Stimulated activated CD4-positive, alpha-beta T cell treated with anti-CD3 and anti-CD28 coated beads, TNF-alpha, amount 100 ng/mL, for 4 hours (primary cell): ENCODE measurements at regions not wholly inside any gene's neighbourhood (a gene's known extent, or its start where the extent isn't known, plus 50 kb on each side); places are given as distances from the start of the nearest gene placed in this dataset.
"Not testable (repeated sequence)": the region's sequence is repeated elsewhere in the genome, so short reads cannot be mapped to it uniquely, and the experiment has no call there.

Experiments used
- DNase-seq, 3 experiments: peaks; one replicate each; pipeline ENCODE4 v3.0.0-alpha.2; 2020; ENCODE audit warnings: low read depth in 3 of 3

GRCh38 chr12:131541512-131541911 is 169.4 kb upstream of the SFSWAP start:
- DNase-seq = not testable (repeated sequence)

GRCh38 chr12:131542351-131542750 is 168.5 kb upstream of the SFSWAP start:
- no peak for DNase-seq

GRCh38 chr12:131543040-131543439 is 167.8 kb upstream of the SFSWAP start:
- no peak for DNase-seq

GRCh38 chr12:131547555-131547954 is 163.3 kb upstream of the SFSWAP start:
- DNase-seq = no peak

- DNase-seq = no peak
Observed at GRCh38 chr12:131550121-131550520, 160.8 kb upstream of the SFSWAP start.

GRCh38 chr12:131551675-131552491 is 159.0 kb upstream of the SFSWAP start:
- no peak for DNase-seq

- no peak for DNase-seq
Observed at GRCh38 chr12:131552492-131552863, 158.4 kb upstream of the SFSWAP start.

- no peak for DNase-seq
Observed at GRCh38 chr12:131553096-131553777, 157.7 kb upstream of the SFSWAP start.

- no peak for DNase-seq
Observed at GRCh38 chr12:131555197-131555846, 155.6 kb upstream of the SFSWAP start.

GRCh38 chr12:131555866-131556265 is 155.0 kb upstream of the SFSWAP start:
- DNase-seq = no peak

GRCh38 chr12:131557078-131557709 is 153.7 kb upstream of the SFSWAP start:
- no peak for DNase-seq

GRCh38 chr12:131559517-131560516 is 151.1 kb upstream of the SFSWAP start:
- DNase-seq = no peak

- no peak for DNase-seq
Observed at GRCh38 chr12:131561051-131561450, 149.8 kb upstream of the SFSWAP start.

GRCh38 chr12:131561891-131562684 is 148.8 kb upstream of the SFSWAP start:
- no peak for DNase-seq

GRCh38 chr12:131564138-131564727 is 146.7 kb upstream of the SFSWAP start:
- not testable (repeated sequence) for DNase-seq

- no peak for DNase-seq
Observed at GRCh38 chr12:131564845-131565244, 146.0 kb upstream of the SFSWAP start.

GRCh38 chr12:131565267-131566015 is 145.4 kb upstream of the SFSWAP start:
- no peak for DNase-seq

GRCh38 chr12:131568336-131568735 is 142.6 kb upstream of the SFSWAP start:
- DNase-seq = no peak

GRCh38 chr12:131570596-131570995 is 140.3 kb upstream of the SFSWAP start:
- no peak for DNase-seq
